Hepatocyte (in vitro differentiated cells): ENCODE measurements at regions not wholly inside any gene's neighbourhood (a gene's known extent, or its start where the extent isn't known, plus 50 kb on each side); places are given as distances from the start of the nearest gene placed in this dataset.

Source experiments
- DNase-seq: peaks from one replicate; pipeline ENCODE4 v3.0.0-alpha.2; 2016; ENCODE audit warnings: low spot score
- H2AFZ ChIP-seq: fragments of 200-600 bp; sonication (generic); 2 replicates; pipeline ENCODE4 v1.6.0; 2016; ENCODE audit warnings: antibody characterized with exemption, mild to moderate bottlenecking
- H3K27ac ChIP-seq: fragments of 200-600 bp; sonication (generic); 2 replicates; pipeline ENCODE4 v1.5.1; 2016; ENCODE audit warnings: mild to moderate bottlenecking
- H3K27me3 ChIP-seq: fragments of 200-600 bp; sonication (generic); 2 replicates; pipeline ENCODE4 v1.6.1; 2016
- H3K36me3 ChIP-seq: fragments of 200-600 bp; sonication (generic); replicated peaks from 2 replicates; pipeline ENCODE4 v1.5.1; 2016; ENCODE audit warnings: low read depth; ENCODE audit not compliant: insufficient read depth
- H3K4me1 ChIP-seq: fragments of 200-600 bp; sonication (generic); 2 replicates; pipeline ENCODE4 v1.5.1; 2016; ENCODE audit warnings: mild to moderate bottlenecking, moderate library complexity; ENCODE audit not compliant: insufficient read depth
- H3K4me2 ChIP-seq: fragments of 200-600 bp; sonication (generic); 2 replicates; pipeline ENCODE4 v1.6.0; 2016
- H3K4me3 ChIP-seq: fragments of 200-600 bp; sonication (generic); 2 replicates; pipeline ENCODE4 v1.5.1; 2016; ENCODE audit warnings: mild to moderate bottlenecking
- H3K79me2 ChIP-seq: fragments of 200-600 bp; sonication (generic); 2 replicates; pipeline ENCODE4 v1.6.0; 2017; ENCODE audit warnings: mild to moderate bottlenecking
- H3K9me2 ChIP-seq: fragments of 200-600 bp; sonication (generic); replicated peaks from 2 replicates; pipeline ENCODE4 v1.6.0; 2017; ENCODE audit warnings: mild to moderate bottlenecking; ENCODE audit not compliant: insufficient read depth
- H3K9me3 ChIP-seq: fragments of 200-600 bp; sonication (generic); 2 replicates; pipeline ENCODE4 v1.5.1; 2016; ENCODE audit warnings: low read depth, mild to moderate bottlenecking
- H4K20me1 ChIP-seq: fragments of 200-600 bp; sonication (generic); 2 replicates; pipeline ENCODE4 v1.6.0; 2016; ENCODE audit warnings: mild to moderate bottlenecking; ENCODE audit not compliant: insufficient read depth, poor library complexity, severe bottlenecking
- EZH2 ChIP-seq: fragments of 200-600 bp; sonication (generic); IDR thresholded peaks from 2 replicates; pipeline ENCODE4 v1.6.1; 2016; ENCODE audit warnings: antibody characterized with exemption, mild to moderate bottlenecking, borderline replicate concordance
- EZH2phosphoT487 ChIP-seq: fragments of 200-600 bp; sonication (generic); IDR thresholded peaks from one replicate; pipeline ENCODE4 v1.6.1; 2018; ENCODE audit warnings: antibody characterized with exemption, mild to moderate bottlenecking, low read depth, moderate library complexity; ENCODE audit not compliant: unreplicated experiment, severe bottlenecking
- WGBS: methylation state at CpG from one replicate; pipeline ENCODE4 v1.1.6; 2016; ENCODE audit warnings: low lambda C conversion rate; ENCODE audit errors: missing lambda C conversion rate; 5-methylcytosine and 5-hydroxymethylcytosine counted together
- TF ChIP-seq, protein P1 (sequence below): fragments of 200-600 bp; sonication (generic); IDR thresholded peaks from 2 replicates; pipeline ENCODE4 v1.5.1; 2016; ENCODE audit warnings: antibody characterized with exemption, mild to moderate bottlenecking; ENCODE audit not compliant: poor library complexity

DNA sequence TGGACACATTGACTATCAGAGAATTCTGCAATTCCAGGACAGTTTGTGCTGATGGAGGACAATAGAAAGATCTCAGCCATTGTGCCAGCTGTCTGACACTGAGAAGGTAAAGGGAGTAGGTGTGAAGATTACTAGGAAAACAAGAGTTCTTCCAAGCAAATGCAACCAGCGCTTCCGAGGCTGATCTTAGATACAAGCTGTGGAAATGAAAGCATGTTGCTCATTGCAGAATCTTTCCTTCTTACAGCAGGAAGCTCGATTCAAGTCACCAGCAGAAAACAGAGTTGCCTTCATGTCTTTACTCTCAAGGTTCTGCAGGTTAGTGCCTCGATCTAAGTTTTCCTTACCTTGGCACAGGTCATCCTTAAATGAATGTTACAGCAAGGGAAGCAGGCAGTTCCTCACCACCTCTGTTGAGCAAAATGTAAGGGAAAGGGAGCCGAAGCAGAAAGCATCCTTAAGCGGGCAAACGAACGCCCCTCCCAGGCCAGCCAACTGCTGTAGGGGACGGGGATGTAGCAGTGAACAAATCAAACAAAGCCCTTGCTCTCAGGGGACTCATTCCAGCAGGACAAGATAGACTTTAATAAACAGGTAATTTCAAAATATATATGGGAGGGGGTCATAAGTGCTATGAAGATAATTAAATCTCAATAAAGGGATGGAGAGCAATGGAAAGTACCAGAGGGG is 54.3 kb downstream of the MARCHF4 start:
- Histone ChIP-seq H3K4me3 (no peak overlapping the region), H3K4me2 (no peak overlapping the region), H3K27ac (no peak overlapping the region), H2AFZ (no peak overlapping the region), H3K9me3 (no peaks in the 10 kb centered on the region), H4K20me1 (no peaks in the 10 kb centered on the region), H3K27me3 (peaks cover 20% of the 10 kb centered on the region), H3K4me1 (no peaks in the 10 kb centered on the region), H3K79me2 (no peaks in the 10 kb centered on the region), H3K9me2 (no peaks in the 10 kb centered on the region), H3K36me3 (no peaks in the 10 kb centered on the region)
- WGBS = 46% methylated on average over 9 of the region's 9 CpGs
- DNase-seq = no peak
- TF ChIP-seq EZH2phosphoT487 = no peak
- TF ChIP-seq, protein P1, sequence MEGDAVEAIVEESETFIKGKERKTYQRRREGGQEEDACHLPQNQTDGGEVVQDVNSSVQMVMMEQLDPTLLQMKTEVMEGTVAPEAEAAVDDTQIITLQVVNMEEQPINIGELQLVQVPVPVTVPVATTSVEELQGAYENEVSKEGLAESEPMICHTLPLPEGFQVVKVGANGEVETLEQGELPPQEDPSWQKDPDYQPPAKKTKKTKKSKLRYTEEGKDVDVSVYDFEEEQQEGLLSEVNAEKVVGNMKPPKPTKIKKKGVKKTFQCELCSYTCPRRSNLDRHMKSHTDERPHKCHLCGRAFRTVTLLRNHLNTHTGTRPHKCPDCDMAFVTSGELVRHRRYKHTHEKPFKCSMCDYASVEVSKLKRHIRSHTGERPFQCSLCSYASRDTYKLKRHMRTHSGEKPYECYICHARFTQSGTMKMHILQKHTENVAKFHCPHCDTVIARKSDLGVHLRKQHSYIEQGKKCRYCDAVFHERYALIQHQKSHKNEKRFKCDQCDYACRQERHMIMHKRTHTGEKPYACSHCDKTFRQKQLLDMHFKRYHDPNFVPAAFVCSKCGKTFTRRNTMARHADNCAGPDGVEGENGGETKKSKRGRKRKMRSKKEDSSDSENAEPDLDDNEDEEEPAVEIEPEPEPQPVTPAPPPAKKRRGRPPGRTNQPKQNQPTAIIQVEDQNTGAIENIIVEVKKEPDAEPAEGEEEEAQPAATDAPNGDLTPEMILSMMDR = no peak
- TF ChIP-seq EZH2 = no peak

DNA sequence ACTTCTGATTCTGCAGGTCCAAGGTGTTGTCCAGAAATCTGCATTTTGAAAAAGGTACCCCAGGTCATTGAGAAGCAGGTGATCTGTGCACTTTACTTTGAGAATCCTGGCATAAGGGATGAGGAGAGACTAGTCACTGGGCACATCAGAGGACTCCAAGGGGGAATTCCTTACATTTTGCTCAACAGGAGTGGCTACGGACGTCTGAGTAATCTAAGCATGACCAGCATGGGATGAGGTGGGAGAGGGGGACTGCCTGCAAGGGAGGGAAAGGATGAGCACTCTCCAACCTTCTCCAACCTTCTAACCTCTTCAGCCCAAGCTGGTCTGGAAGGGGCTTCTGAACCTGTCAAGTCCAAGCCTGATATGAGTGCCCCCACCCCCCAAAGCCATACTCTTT is 55.5 kb downstream of the MARCHF4 start:
- Histone ChIP-seq H3K4me1 (no peaks in the 10 kb centered on the region), H4K20me1 (no peaks in the 10 kb centered on the region), H3K4me3 (no peak overlapping the region), H3K4me2 (no peak overlapping the region), H3K9me2 (no peaks in the 10 kb centered on the region), H3K27ac (no peak overlapping the region), H3K9me3 (no peaks in the 10 kb centered on the region), H2AFZ (no peak overlapping the region), H3K27me3 (peaks cover 20% of the 10 kb centered on the region), H3K36me3 (no peaks in the 10 kb centered on the region), H3K79me2 (no peaks in the 10 kb centered on the region)
- TF ChIP-seq EZH2 (no peak), EZH2phosphoT487 (no peak)
- TF ChIP-seq, protein P1 = no peak
- DNase-seq = no peak
- 58% methylated on average over 2 of the region's 2 CpGs for WGBS

DNA sequence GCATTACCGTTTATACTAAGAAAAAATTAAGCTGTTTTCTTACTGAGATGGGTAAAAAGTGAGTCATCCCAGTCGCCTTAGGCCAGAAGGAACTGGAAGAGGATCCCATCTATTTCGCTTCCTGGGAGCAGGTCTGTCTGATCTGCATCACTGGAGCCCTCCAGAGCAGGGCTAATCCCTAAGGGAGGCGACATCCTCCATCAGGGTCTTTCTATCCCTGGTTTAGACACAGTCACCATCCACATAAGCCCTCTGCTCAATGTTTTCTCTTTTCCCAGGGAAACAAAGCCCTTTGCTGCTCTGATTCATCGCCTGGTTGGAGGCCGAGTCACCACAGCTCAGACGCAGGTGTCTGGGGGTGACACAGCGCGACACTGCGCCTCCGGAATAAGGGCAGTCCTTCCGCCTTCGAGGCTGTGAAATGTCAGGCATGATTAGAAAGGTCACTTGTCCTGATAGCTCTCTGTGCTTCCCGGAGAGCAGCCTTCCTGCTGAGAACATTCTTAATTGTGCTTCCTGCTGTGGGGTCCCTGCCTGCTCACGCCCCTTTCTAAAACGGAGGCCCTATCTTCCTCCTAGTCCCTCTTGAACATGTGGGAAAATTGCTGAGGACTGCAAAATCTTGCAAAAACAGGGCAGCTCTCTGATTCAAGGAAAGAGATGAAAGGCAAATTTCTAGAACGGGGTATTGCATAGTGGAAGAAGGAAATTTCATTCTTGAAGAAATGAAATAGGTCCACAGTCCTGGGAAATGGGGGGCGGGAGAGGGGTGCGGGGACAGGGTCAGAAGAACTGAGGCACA is 56.3 kb downstream of the MARCHF4 start:
- peak overlapping the region; percentile 4 for H3K27ac ChIP-seq
- 35% methylated on average over 19 of the region's 19 CpGs for WGBS
- no peaks in the 10 kb centered on the region for H3K79me2 ChIP-seq
- peaks cover 20% of the 10 kb centered on the region for H3K27me3 ChIP-seq
- H2AFZ ChIP-seq = peak overlapping the region; percentile 13
- no peaks in the 10 kb centered on the region for H4K20me1 ChIP-seq
- H3K4me1 ChIP-seq = no peaks in the 10 kb centered on the region
- no peaks in the 10 kb centered on the region for H3K36me3 ChIP-seq
- no peaks in the 10 kb centered on the region for H3K9me2 ChIP-seq
- peak; percentile 56 for DNase-seq
- no peaks in the 10 kb centered on the region for H3K9me3 ChIP-seq
- no peak for TF ChIP-seq EZH2phosphoT487
- TF ChIP-seq, protein P1 = no peak
- no peak for TF ChIP-seq EZH2
- H3K4me2 ChIP-seq = peak overlapping the region; percentile 63
- H3K4me3 ChIP-seq = no peak overlapping the region
